C4-2B (cell line): ENCODE measurements at regions not wholly inside any gene's neighbourhood (a gene's known extent, or its start where the extent isn't known, plus 50 kb on each side); places are given as distances from the start of the nearest gene placed in this dataset.

ENCODE experiments used
- H3K27ac ChIP-seq: fragments of 450-650 bp; 2 replicates; pipeline ENCODE4 v1.5.1; 2017
- CTCF ChIP-seq: fragments of 450-650 bp; conservative IDR thresholded peaks from 2 replicates; pipeline ENCODE4 v1.5.1; 2017; ENCODE audit warnings: mild to moderate bottlenecking
- ZFX ChIP-seq: fragments of 450-650 bp; IDR thresholded peaks from 2 replicates; pipeline ENCODE4 v1.6.1; 2017

GRCh38 chr5:61666064-61666621, 334.1 kb downstream of the ZSWIM6 start:
- TF ChIP-seq ZFX (no peak), CTCF (no peak)
- H3K27ac ChIP-seq: no peak overlapping the region

DNA sequence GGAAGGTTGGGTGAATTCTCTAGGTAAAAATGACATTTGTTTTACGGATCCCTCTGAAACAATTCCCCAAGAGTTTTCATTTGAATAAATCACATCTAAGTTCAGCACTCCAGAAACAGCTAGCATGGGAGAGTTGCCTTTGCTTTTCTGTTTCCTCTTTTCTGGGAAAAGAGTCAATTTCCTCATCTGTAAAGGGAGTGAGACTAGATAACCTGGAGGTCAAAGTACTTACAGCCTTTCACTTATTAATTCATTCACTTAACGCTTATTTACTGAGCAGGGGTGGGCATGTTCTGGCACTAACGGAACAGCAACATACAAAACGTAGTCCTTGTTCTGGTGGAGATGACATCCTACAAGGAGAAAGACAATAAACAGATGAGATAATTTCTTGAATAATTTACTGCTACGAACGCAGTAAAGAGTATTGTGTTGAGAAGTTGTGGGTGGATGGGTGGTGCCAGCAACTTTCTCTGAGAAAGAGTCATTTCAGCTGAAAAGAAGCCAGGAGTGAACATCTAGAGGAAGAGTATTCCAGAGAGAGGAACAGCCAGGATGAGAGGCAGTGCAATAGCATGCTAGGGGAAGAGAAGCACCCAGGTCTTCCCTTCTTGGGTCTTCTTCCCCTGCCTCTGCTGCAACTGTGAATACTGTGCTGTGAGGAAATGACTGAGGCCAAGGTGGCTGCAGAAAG, 335.6 kb downstream of the ZSWIM6 start:
- H3K27ac ChIP-seq: no peak overlapping the region
- no peak for TF ChIP-seq ZFX
- no peak for TF ChIP-seq CTCF

DNA sequence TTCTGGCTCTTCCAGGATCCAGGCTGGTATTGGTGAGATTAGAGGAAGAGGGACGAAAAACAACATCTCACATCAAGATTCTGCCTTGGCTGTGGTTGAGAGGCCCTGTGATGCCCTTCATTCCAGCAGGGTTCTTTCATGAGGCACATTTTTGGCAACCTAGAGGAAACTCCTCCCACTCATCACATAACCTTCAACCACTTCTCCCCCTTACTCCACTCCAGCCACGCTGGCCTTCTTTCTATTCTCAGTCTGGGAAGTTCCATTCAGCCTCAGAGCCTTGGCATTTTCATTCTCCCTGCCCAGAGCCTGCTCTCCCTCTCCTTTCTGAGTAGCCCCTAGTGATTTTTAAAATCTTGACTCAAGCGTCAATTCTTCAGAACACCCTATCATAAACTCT, 337.5 kb downstream of the ZSWIM6 start:
- TF ChIP-seq CTCF: no peak
- no peak for TF ChIP-seq ZFX
- no peak overlapping the region for H3K27ac ChIP-seq

GRCh38 chr5:61670941-61671340, 338.9 kb downstream of the ZSWIM6 start:
- H3K27ac ChIP-seq: no peak overlapping the region
- no peak for TF ChIP-seq CTCF
- no peak for TF ChIP-seq ZFX

GRCh38 chr5:61673007-61673735, 341.1 kb downstream of the ZSWIM6 start:
- TF ChIP-seq CTCF (no peak), ZFX (no peak)
- no peak overlapping the region for H3K27ac ChIP-seq

- TF ChIP-seq ZFX (no peak), CTCF (no peak)
- no peak overlapping the region for H3K27ac ChIP-seq
These were observed 342.3 kb downstream of the ZSWIM6 start for GRCh38 chr5:61674378-61674777.

DNA sequence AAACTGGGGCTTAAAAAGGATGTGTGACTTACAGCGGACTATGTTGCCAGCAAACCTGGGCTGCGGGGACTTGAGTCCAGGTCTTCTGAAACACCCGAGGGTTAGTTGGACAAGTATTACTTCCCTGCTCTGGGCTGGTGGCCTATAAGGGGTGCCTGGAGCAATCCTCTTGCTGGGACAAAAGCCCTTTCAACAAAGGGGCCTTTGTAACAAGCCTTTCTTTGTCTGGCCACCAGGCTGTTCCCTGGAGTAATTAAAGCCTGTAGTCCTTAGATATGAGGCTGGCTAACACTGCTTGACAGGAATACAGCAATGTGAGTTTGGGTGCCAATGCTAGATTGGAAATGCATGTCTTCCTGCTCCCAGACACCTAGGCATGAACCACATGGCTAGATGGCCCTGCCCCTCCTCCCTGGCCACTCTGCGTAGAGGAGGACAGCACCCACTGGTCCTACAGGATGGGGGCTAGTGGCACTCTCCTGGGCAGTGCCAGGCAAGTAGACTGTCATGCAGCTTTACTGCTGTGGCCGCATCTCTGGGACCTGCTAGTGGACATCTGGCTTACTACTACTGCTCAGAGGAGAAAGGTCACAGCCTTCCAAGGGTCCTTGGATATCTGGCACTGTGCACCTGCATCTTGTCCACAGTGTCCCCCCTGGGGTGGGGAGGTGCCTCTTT, 343.1 kb downstream of the ZSWIM6 start:
- no peak overlapping the region for H3K27ac ChIP-seq
- peak; percentile 2; the same call in 1 of the 2 replicates for TF ChIP-seq CTCF
- no peak for TF ChIP-seq ZFX
